CD4-positive, alpha-beta T cell treated with Interleukin-21 for 1 hour (primary cell): ENCODE measurements at regions not wholly inside any gene's neighbourhood (a gene's known extent, or its start where the extent isn't known, plus 50 kb on each side); places are given as distances from the start of the nearest gene placed in this dataset.

Experiments
- DNase-seq: peaks from one replicate; pipeline ENCODE4 v3.0.0-alpha.2; 2020

- DNase-seq, result no peak
These were observed 160.2 kb upstream of the STXBP5 start for GRCh38 chr6:147043994-147044477.

GRCh38 chr6:147046141-147046877, 157.9 kb upstream of the STXBP5 start:
- no peak for DNase-seq

GRCh38 chr6:147048930-147049329, 155.3 kb upstream of the STXBP5 start:
- DNase-seq, result no peak

- no peak for DNase-seq
These were observed 150.8 kb upstream of the STXBP5 start for GRCh38 chr6:147053311-147053921.

- DNase-seq, result no peak
These were observed 150.1 kb upstream of the STXBP5 start for GRCh38 chr6:147054158-147054557.

GRCh38 chr6:147054871-147055270, 149.3 kb upstream of the STXBP5 start:
- DNase-seq, result no peak

- no peak for DNase-seq
These were observed 148.3 kb upstream of the STXBP5 start for GRCh38 chr6:147055821-147056392.

GRCh38 chr6:147057188-147057587, 147.0 kb upstream of the STXBP5 start:
- no peak for DNase-seq

GRCh38 chr6:147057705-147058342, 146.4 kb upstream of the STXBP5 start:
- DNase-seq, result no peak

- no peak for DNase-seq
These were observed 145.3 kb upstream of the STXBP5 start for GRCh38 chr6:147058786-147059385.

- no peak for DNase-seq
These were observed 143.6 kb upstream of the STXBP5 start for GRCh38 chr6:147060636-147061035.

- DNase-seq, result no peak
These were observed 143.0 kb upstream of the STXBP5 start for GRCh38 chr6:147061252-147061651.

- no peak for DNase-seq
These were observed 140.7 kb upstream of the STXBP5 start for GRCh38 chr6:147063469-147064031.

- DNase-seq, result no peak
These were observed 138.4 kb upstream of the STXBP5 start for GRCh38 chr6:147065786-147066185.

GRCh38 chr6:147067184-147067583, 137.0 kb upstream of the STXBP5 start:
- DNase-seq, result no peak

- no peak for DNase-seq
These were observed 132.4 kb upstream of the STXBP5 start for GRCh38 chr6:147071776-147072175.

- no peak for DNase-seq
These were observed 128.8 kb upstream of the STXBP5 start for GRCh38 chr6:147075381-147075780.

GRCh38 chr6:147077251-147077650, 127.0 kb upstream of the STXBP5 start:
- DNase-seq, result no peak

- DNase-seq, result no peak
These were observed 126.1 kb upstream of the STXBP5 start for GRCh38 chr6:147078106-147078505.

GRCh38 chr6:147078602-147079001, 125.6 kb upstream of the STXBP5 start:
- DNase-seq, result no peak

- DNase-seq, result no peak
These were observed 124.0 kb upstream of the STXBP5 start for GRCh38 chr6:147080225-147080624.

- no peak for DNase-seq
These were observed 123.1 kb upstream of the STXBP5 start for GRCh38 chr6:147081076-147081609.

- no peak for DNase-seq
These were observed 116.6 kb upstream of the STXBP5 start for GRCh38 chr6:147087641-147088040.
